Neural cell (in vitro differentiated cells): ENCODE measurements at regions not wholly inside any gene's neighbourhood (a gene's known extent, or its start where the extent isn't known, plus 50 kb on each side); places are given as distances from the start of the nearest gene placed in this dataset.

Experiments used
- H2AFZ ChIP-seq: fragments of 200-600, 300-800 bp; sonication (generic), shearing (Covaris generic); 2 replicates; pipeline ENCODE4 v1.6.0; 2014; ENCODE audit warnings: low read depth, mild to moderate bottlenecking, antibody characterized with exemption, low read length, moderate library complexity
- H3F3A ChIP-seq: fragments of 200-600 bp; shearing (Covaris generic); 2 replicates; pipeline ENCODE4 v1.6.1; 2016; ENCODE audit warnings: mild to moderate bottlenecking, moderate library complexity, mixed read lengths, antibody characterized with exemption, low read length; ENCODE audit not compliant: insufficient read depth, poor library complexity, severe bottlenecking
- H3K27ac ChIP-seq: fragments of 200-600, 300-800 bp; sonication (generic), shearing (Covaris generic); 2 replicates; pipeline ENCODE4 v1.5.1; 2014; ENCODE audit warnings: mild to moderate bottlenecking, low read length, moderate library complexity
- H3K27me3 ChIP-seq: fragments of 300-800, 200-600 bp; sonication (generic), shearing (Covaris generic); 2 replicates; pipeline ENCODE4 v1.6.0; 2014; ENCODE audit warnings: mild to moderate bottlenecking, low read depth, low read length, moderate library complexity; ENCODE audit not compliant: insufficient read depth
- H3K36me3 ChIP-seq: fragments of 300-800, 200-600 bp; sonication (generic), shearing (Covaris generic); 2 replicates; pipeline ENCODE4 v1.5.1; 2014; ENCODE audit warnings: mild to moderate bottlenecking, antibody characterized with exemption, low read length, moderate library complexity; ENCODE audit not compliant: insufficient read depth
- H3K4me2 ChIP-seq: fragments of 300-800, 200-600 bp; sonication (generic), shearing (Covaris generic); 2 replicates; pipeline ENCODE4 v1.6.0; 2014; ENCODE audit warnings: mild to moderate bottlenecking, low read length
- H3K4me3 ChIP-seq: fragments of 300-800, 200-600 bp; sonication (generic), shearing (Covaris generic); 2 replicates; pipeline ENCODE4 v1.5.1; 2014; ENCODE audit warnings: mild to moderate bottlenecking, low read length, moderate library complexity
- H3K79me2 ChIP-seq: fragments of 200-600 bp; shearing (Covaris generic); replicated peaks from 2 replicates; pipeline ENCODE4 v1.6.0; 2014; ENCODE audit warnings: mild to moderate bottlenecking, low read length, moderate library complexity; ENCODE audit not compliant: insufficient read depth
- H3K9ac ChIP-seq: fragments of 300-800, 200-600 bp; sonication (generic), shearing (Covaris generic); 2 replicates; pipeline ENCODE4 v1.6.1; 2016; ENCODE audit warnings: mild to moderate bottlenecking, low read length, mixed read lengths
- H3K9me2 ChIP-seq: fragments of 200-600 bp; shearing (Covaris generic); 2 replicates; pipeline ENCODE4 v1.6.1; 2016; ENCODE audit warnings: mild to moderate bottlenecking, low read length, mixed read lengths; ENCODE audit not compliant: insufficient read depth
- H3K9me3 ChIP-seq: fragments of 200-600, 300-800 bp; sonication (generic), shearing (Covaris generic); 2 replicates; pipeline ENCODE4 v1.6.1; 2016; ENCODE audit warnings: mild to moderate bottlenecking, mixed run types, low read length, moderate library complexity, mixed read lengths
- H4K20me1 ChIP-seq: fragments of 200-600 bp; shearing (Covaris generic); 2 replicates; pipeline ENCODE4 v1.6.1; 2016; ENCODE audit warnings: mild to moderate bottlenecking, mixed run types; ENCODE audit not compliant: insufficient read depth
- EP300 ChIP-seq: fragments of 450-650 bp; conservative IDR thresholded peaks from 2 replicates; pipeline ENCODE4 v1.6.1; 2014; ENCODE audit warnings: antibody characterized with exemption, mild to moderate bottlenecking, moderate library complexity; ENCODE audit not compliant: poor library complexity, severe bottlenecking
- EZH2 ChIP-seq: fragments of 200-600, 300-800 bp; shearing (Covaris generic), sonication (generic); IDR thresholded peaks from 2 replicates; pipeline ENCODE4 v1.6.1; 2014; ENCODE audit warnings: antibody characterized with exemption, low read length, borderline replicate concordance, mild to moderate bottlenecking; ENCODE audit not compliant: insufficient read depth, poor library complexity, severe bottlenecking
- MXI1 ChIP-seq: fragments of 450-650 bp; conservative IDR thresholded peaks from 2 replicates; pipeline ENCODE4 v1.6.1; 2014; ENCODE audit warnings: antibody characterized with exemption, mild to moderate bottlenecking; ENCODE audit not compliant: poor library complexity, severe bottlenecking
- POLR2AphosphoS5 ChIP-seq: IDR thresholded peaks from 2 replicates; pipeline ENCODE4 v1.6.1; 2012
- RAD21 ChIP-seq: fragments of 450-650 bp; conservative IDR thresholded peaks from 2 replicates; pipeline ENCODE4 v1.6.1; 2014; ENCODE audit warnings: antibody characterized with exemption, mild to moderate bottlenecking, moderate library complexity
- SMC3 ChIP-seq: fragments of 450-650 bp; conservative IDR thresholded peaks from 2 replicates; pipeline ENCODE4 v1.6.1; 2014; ENCODE audit warnings: antibody characterized with exemption, mild to moderate bottlenecking, moderate library complexity; ENCODE audit not compliant: poor library complexity
- TAF1 ChIP-seq: IDR thresholded peaks from 2 replicates; pipeline ENCODE4 v1.6.1; 2012; ENCODE audit warnings: low read depth
- TF ChIP-seq, protein P1 (sequence below): IDR thresholded peaks from 2 replicates; pipeline ENCODE4 v1.6.1; 2012; ENCODE audit warnings: borderline replicate concordance
- TF ChIP-seq, protein P2 (sequence below): fragments of 450-650 bp; IDR thresholded peaks from 2 replicates; pipeline ENCODE4 v1.5.1; 2014; ENCODE audit warnings: antibody characterized with exemption, mild to moderate bottlenecking, moderate library complexity; ENCODE audit not compliant: poor library complexity, severe bottlenecking

DNA sequence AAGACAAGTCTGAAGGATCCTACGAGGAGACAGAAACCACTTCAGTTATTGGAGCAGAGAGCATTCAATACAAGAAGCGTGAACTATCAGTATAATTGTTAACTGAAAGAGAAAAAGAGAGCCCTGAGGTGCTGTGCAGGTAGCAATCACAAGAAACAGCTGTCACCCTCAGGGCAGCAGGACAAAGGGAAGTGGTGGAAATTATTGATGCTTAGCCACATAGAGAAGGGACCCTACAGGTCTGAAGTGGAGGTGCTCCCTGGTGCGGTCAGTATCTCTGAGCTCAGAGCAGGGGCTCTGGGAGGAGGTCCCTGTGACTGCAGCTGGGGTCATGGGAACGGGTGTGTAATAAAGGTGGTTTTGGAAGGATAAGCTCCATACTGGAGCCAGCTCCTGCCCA, 97.8 kb upstream of the KLF6 start:
- no peaks in the 10 kb centered on the region for H3F3A ChIP-seq
- H3K9me3 ChIP-seq: no peaks in the 10 kb centered on the region
- no peaks in the 10 kb centered on the region for H3K27me3 ChIP-seq
- H3K9me2 ChIP-seq: no peaks in the 10 kb centered on the region
- no peaks in the 10 kb centered on the region for H3K36me3 ChIP-seq
- no peak overlapping the region for H3K4me2 ChIP-seq
- H3K9ac ChIP-seq: no peak overlapping the region
- H3K4me3 ChIP-seq: no peak overlapping the region
- TF ChIP-seq MXI1 (no peak), TAF1 (no peak), POLR2AphosphoS5 (no peak), RAD21 (no peak), EZH2 (no peak), SMC3 (no peak), EP300 (no peak)
- TF ChIP-seq, protein P1, sequence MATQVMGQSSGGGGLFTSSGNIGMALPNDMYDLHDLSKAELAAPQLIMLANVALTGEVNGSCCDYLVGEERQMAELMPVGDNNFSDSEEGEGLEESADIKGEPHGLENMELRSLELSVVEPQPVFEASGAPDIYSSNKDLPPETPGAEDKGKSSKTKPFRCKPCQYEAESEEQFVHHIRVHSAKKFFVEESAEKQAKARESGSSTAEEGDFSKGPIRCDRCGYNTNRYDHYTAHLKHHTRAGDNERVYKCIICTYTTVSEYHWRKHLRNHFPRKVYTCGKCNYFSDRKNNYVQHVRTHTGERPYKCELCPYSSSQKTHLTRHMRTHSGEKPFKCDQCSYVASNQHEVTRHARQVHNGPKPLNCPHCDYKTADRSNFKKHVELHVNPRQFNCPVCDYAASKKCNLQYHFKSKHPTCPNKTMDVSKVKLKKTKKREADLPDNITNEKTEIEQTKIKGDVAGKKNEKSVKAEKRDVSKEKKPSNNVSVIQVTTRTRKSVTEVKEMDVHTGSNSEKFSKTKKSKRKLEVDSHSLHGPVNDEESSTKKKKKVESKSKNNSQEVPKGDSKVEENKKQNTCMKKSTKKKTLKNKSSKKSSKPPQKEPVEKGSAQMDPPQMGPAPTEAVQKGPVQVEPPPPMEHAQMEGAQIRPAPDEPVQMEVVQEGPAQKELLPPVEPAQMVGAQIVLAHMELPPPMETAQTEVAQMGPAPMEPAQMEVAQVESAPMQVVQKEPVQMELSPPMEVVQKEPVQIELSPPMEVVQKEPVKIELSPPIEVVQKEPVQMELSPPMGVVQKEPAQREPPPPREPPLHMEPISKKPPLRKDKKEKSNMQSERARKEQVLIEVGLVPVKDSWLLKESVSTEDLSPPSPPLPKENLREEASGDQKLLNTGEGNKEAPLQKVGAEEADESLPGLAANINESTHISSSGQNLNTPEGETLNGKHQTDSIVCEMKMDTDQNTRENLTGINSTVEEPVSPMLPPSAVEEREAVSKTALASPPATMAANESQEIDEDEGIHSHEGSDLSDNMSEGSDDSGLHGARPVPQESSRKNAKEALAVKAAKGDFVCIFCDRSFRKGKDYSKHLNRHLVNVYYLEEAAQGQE: no peak
- TF ChIP-seq, protein P2, sequence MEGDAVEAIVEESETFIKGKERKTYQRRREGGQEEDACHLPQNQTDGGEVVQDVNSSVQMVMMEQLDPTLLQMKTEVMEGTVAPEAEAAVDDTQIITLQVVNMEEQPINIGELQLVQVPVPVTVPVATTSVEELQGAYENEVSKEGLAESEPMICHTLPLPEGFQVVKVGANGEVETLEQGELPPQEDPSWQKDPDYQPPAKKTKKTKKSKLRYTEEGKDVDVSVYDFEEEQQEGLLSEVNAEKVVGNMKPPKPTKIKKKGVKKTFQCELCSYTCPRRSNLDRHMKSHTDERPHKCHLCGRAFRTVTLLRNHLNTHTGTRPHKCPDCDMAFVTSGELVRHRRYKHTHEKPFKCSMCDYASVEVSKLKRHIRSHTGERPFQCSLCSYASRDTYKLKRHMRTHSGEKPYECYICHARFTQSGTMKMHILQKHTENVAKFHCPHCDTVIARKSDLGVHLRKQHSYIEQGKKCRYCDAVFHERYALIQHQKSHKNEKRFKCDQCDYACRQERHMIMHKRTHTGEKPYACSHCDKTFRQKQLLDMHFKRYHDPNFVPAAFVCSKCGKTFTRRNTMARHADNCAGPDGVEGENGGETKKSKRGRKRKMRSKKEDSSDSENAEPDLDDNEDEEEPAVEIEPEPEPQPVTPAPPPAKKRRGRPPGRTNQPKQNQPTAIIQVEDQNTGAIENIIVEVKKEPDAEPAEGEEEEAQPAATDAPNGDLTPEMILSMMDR: no peak
- H3K27ac ChIP-seq: no peak overlapping the region
- no peaks in the 10 kb centered on the region for H3K79me2 ChIP-seq
- H2AFZ ChIP-seq: no peak overlapping the region
- no peaks in the 10 kb centered on the region for H4K20me1 ChIP-seq

DNA sequence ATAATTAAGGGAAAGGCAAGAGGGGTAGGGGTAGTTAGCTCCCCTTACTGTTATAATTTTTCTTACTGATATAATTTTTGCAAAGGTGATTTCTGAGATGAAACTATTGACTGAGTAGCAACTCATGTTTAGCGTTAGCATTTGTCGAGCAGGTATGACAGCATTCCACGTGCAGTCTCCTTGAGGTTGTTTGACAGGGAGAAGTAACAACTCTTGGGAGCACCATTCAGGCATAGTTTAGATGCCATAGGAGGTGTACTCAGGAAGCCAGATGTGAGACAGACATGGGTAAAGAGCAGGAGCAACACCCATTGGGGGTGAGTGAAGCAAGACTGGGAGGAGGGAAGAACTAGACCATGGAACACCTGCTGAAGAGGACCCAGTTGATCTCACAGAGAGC, 96.6 kb upstream of the KLF6 start:
- Histone ChIP-seq H3K9ac (no peak overlapping the region), H3K79me2 (no peaks in the 10 kb centered on the region), H3K9me3 (no peaks in the 10 kb centered on the region), H3K27me3 (no peaks in the 10 kb centered on the region), H3K9me2 (no peaks in the 10 kb centered on the region), H3F3A (no peaks in the 10 kb centered on the region), H4K20me1 (no peaks in the 10 kb centered on the region), H3K4me3 (no peak overlapping the region), H3K4me2 (no peak overlapping the region), H3K36me3 (no peaks in the 10 kb centered on the region), H3K27ac (no peak overlapping the region), H2AFZ (no peak overlapping the region)
- no peak for TF ChIP-seq MXI1
- TF ChIP-seq, protein P2: no peak
- TF ChIP-seq, protein P1: no peak
- no peak for TF ChIP-seq POLR2AphosphoS5
- TF ChIP-seq SMC3: no peak
- no peak for TF ChIP-seq RAD21
- TF ChIP-seq EP300: no peak
- no peak for TF ChIP-seq TAF1
- no peak for TF ChIP-seq EZH2
